ENCODE measurements at regions not wholly inside any gene's neighbourhood (a gene's known extent, or its start where the extent isn't known, plus 50 kb on each side); places are given as distances from the start of the nearest gene placed in this dataset.

- TF ChIP-seq CTCF (IDR thresholded peaks at IDR 0.05): no peak
- TF ChIP-seq SIN3A (IDR thresholded peaks at IDR 0.05; ENCODE audit: borderline replicate concordance, insufficient read depth, low read depth, low read length): no peak
- TF ChIP-seq POLR2AphosphoS5 (IDR thresholded peaks at IDR 0.05; ENCODE audit: low read depth, low read length): no peak
- TF ChIP-seq REST (IDR thresholded peaks at IDR 0.05; ENCODE audit: insufficient read depth in 1 of 2, low read depth in 2 of 2, low read length in 1 of 2): no peak
- no peak for TF ChIP-seq TCF7L2 (IDR thresholded peaks at IDR 0.05; ENCODE audit: low read depth, low read length)
Observed at GRCh38 chr2:123530004-123530403, 495.1 kb upstream of the CNTNAP5 start.

Measured in Panc1 (cell line).